ENCODE measurements at regions not wholly inside any gene's neighbourhood (a gene's known extent, or its start where the extent isn't known, plus 50 kb on each side); places are given as distances from the start of the nearest gene placed in this dataset.

DNA sequence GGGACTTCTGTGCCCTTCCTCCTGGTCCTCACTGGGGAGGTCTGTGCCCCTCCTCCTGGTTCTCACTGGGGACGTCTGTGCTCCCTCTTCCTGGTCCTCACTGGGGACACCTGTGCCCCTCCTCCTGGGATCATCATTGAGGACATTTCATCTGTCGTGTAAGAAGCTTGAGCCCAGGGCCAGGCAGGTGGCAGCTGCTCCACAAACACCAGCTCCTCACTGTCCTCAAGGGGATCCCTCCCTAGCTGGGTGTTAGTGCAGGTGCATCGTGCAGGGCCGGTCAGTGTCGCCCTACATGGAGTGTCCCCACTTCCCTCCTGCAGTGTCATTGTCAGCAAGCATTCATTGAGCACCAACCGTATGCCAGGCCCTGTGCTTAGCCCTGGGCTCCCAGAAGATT lies 312.7 kb downstream of the PTPRU start:
- TF ChIP-seq, protein P1, sequence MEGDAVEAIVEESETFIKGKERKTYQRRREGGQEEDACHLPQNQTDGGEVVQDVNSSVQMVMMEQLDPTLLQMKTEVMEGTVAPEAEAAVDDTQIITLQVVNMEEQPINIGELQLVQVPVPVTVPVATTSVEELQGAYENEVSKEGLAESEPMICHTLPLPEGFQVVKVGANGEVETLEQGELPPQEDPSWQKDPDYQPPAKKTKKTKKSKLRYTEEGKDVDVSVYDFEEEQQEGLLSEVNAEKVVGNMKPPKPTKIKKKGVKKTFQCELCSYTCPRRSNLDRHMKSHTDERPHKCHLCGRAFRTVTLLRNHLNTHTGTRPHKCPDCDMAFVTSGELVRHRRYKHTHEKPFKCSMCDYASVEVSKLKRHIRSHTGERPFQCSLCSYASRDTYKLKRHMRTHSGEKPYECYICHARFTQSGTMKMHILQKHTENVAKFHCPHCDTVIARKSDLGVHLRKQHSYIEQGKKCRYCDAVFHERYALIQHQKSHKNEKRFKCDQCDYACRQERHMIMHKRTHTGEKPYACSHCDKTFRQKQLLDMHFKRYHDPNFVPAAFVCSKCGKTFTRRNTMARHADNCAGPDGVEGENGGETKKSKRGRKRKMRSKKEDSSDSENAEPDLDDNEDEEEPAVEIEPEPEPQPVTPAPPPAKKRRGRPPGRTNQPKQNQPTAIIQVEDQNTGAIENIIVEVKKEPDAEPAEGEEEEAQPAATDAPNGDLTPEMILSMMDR (IDR thresholded peaks at IDR 0.05), result no peak
- TF ChIP-seq POLR2A (IDR thresholded peaks at IDR 0.05; ENCODE audit: low read depth), result no peak

Measured in esophagus muscularis mucosa (tissue), 3 donors.